ENCODE measurements at regions not wholly inside any gene's neighbourhood (a gene's known extent, or its start where the extent isn't known, plus 50 kb on each side); places are given as distances from the start of the nearest gene placed in this dataset.
"Not testable (repeated sequence)": the region's sequence is repeated elsewhere in the genome, so short reads cannot be mapped to it uniquely, and the experiment has no call there.

- no peak for DNase-seq (ENCODE audit: low read depth in 3 of 3)
Observed at GRCh38 chr17:30586818-30587595, 109.8 kb downstream of the GOSR1 start.

GRCh38 chr17:30584810-30585209 is 107.6 kb downstream of the GOSR1 start:
- no peak for DNase-seq (ENCODE audit: low read depth in 3 of 3)

- no peak for DNase-seq (ENCODE audit: low read depth in 3 of 3)
Observed at GRCh38 chr17:30580916-30581315, 103.7 kb downstream of the GOSR1 start.

- no peak for DNase-seq (ENCODE audit: low read depth in 3 of 3)
Observed at GRCh38 chr17:30579610-30580315, 102.6 kb downstream of the GOSR1 start.

GRCh38 chr17:30578015-30578717 is 101.0 kb downstream of the GOSR1 start:
- not testable (repeated sequence) for DNase-seq (ENCODE audit: low read depth in 3 of 3)
